GM18502 (cell line): ENCODE measurements at regions not wholly inside any gene's neighbourhood (a gene's known extent, or its start where the extent isn't known, plus 50 kb on each side); places are given as distances from the start of the nearest gene placed in this dataset.

Experiments used
- ATAC-seq: cut with Tn5 transposase; IDR thresholded peaks from one replicate; pipeline ENCODE4 v1.9.1; 2021; ENCODE audit warnings: mild to moderate bottlenecking; ENCODE audit not compliant: unreplicated experiment, poor library complexity

- no peak for ATAC-seq
Observed at GRCh38 chr17:53390575-53390974, 432.2 kb upstream of the KIF2B start.

- no peak for ATAC-seq
Observed at GRCh38 chr17:53387745-53388144, 435.0 kb upstream of the KIF2B start.

GRCh38 chr17:53353919-53354351 lies 468.8 kb upstream of the KIF2B start:
- ATAC-seq, result no peak

- ATAC-seq, result no peak
Observed at GRCh38 chr17:53344778-53345177, 477.9 kb upstream of the KIF2B start.

- ATAC-seq, result no peak
Observed at GRCh38 chr17:53336281-53336680, 486.4 kb upstream of the KIF2B start.

- ATAC-seq, result no peak
Observed at GRCh38 chr17:53335443-53335842, 487.3 kb upstream of the KIF2B start.

- ATAC-seq, result no peak
Observed at GRCh38 chr17:53330756-53331155, 492.0 kb upstream of the KIF2B start.

- ATAC-seq, result no peak
Observed at GRCh38 chr17:53321651-53322050, 501.1 kb upstream of the KIF2B start.

- no peak for ATAC-seq
Observed at GRCh38 chr17:53319947-53320346, 502.8 kb upstream of the KIF2B start.

GRCh38 chr17:53316988-53317387 lies 505.7 kb upstream of the KIF2B start:
- ATAC-seq, result no peak

- no peak for ATAC-seq
Observed at GRCh38 chr17:53316073-53316472, 506.7 kb upstream of the KIF2B start.

- no peak for ATAC-seq
Observed at GRCh38 chr17:53314521-53314920, 508.2 kb upstream of the KIF2B start.

- no peak for ATAC-seq
Observed at GRCh38 chr17:53313746-53314145, 509.0 kb upstream of the KIF2B start.

GRCh38 chr17:53278466-53278865 lies 544.3 kb upstream of the KIF2B start:
- ATAC-seq, result no peak

GRCh38 chr17:53273126-53273525 lies 549.6 kb upstream of the KIF2B start:
- no peak for ATAC-seq

GRCh38 chr17:53270936-53271335 lies 551.8 kb upstream of the KIF2B start:
- no peak for ATAC-seq

GRCh38 chr17:53264730-53265129 lies 558.0 kb upstream of the KIF2B start:
- ATAC-seq, result no peak

- ATAC-seq, result no peak
Observed at GRCh38 chr17:53253956-53254597, 568.6 kb upstream of the KIF2B start.

- no peak for ATAC-seq
Observed at GRCh38 chr17:53249036-53249435, 573.7 kb upstream of the KIF2B start.

GRCh38 chr17:53234138-53234537 lies 588.6 kb upstream of the KIF2B start:
- ATAC-seq, result no peak

GRCh38 chr17:53227514-53227913 lies 595.2 kb upstream of the KIF2B start:
- no peak for ATAC-seq

- ATAC-seq, result no peak
Observed at GRCh38 chr17:53227111-53227510, 595.6 kb upstream of the KIF2B start.

GRCh38 chr17:53219821-53220220 lies 602.9 kb upstream of the KIF2B start:
- no peak for ATAC-seq
